GM23338 (cell line): ENCODE measurements at regions not wholly inside any gene's neighbourhood (a gene's known extent, or its start where the extent isn't known, plus 50 kb on each side); places are given as distances from the start of the nearest gene placed in this dataset.

Experiments
- CREB1 ChIP-seq: fragments of 250-450 bp; sonication (Bioruptor Pico); IDR thresholded peaks from 2 replicates; pipeline ENCODE4 v1.5.0; 2020; ENCODE audit warnings: low read depth, mild to moderate bottlenecking, moderate library complexity
- EZH2phosphoT487 ChIP-seq: fragments of 200-600 bp; sonication (generic); IDR thresholded peaks from one replicate; pipeline ENCODE4 v1.8.1; 2018; ENCODE audit warnings: antibody characterized with exemption; ENCODE audit not compliant: unreplicated experiment
- TF ChIP-seq, protein P1 (sequence below): IDR thresholded peaks from one replicate; pipeline ENCODE4 v1.6.1; 2018; ENCODE audit warnings: antibody characterized with exemption; ENCODE audit not compliant: unreplicated experiment
- TF ChIP-seq, protein P2 (sequence below), 2 experiments: fragments of 200-600 bp in 1 of 2; sonication (generic) in 1 of 2; conservative IDR thresholded peaks; 2 replicates each; pipeline versions ENCODE4 v1.5.1 to v1.6.1; 2016 to 2017; ENCODE audit warnings: antibody characterized with exemption in 2 of 2, low read depth in 2 of 2, mild to moderate bottlenecking in 2 of 2, moderate library complexity in 1 of 2

DNA sequence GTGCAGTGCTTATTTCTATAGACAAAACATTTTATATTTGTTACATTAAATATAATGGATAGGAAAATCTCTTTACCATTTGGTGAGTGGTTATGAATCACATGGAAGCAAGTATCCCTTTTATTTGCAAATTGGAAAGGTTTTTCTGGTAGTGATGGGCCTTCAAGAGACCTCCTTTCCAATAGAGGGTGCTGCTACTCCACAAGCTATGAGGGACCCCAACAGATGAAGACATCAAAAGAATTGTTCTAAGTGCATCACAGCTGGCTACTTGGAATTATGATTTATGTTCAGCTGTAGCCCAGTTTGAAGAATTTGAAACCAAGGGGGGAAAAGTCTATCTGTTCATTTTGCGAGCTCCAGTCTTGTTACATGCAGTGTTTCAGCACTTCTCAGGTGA lies 493.7 kb upstream of the SGCD start:
- TF ChIP-seq, protein P1, sequence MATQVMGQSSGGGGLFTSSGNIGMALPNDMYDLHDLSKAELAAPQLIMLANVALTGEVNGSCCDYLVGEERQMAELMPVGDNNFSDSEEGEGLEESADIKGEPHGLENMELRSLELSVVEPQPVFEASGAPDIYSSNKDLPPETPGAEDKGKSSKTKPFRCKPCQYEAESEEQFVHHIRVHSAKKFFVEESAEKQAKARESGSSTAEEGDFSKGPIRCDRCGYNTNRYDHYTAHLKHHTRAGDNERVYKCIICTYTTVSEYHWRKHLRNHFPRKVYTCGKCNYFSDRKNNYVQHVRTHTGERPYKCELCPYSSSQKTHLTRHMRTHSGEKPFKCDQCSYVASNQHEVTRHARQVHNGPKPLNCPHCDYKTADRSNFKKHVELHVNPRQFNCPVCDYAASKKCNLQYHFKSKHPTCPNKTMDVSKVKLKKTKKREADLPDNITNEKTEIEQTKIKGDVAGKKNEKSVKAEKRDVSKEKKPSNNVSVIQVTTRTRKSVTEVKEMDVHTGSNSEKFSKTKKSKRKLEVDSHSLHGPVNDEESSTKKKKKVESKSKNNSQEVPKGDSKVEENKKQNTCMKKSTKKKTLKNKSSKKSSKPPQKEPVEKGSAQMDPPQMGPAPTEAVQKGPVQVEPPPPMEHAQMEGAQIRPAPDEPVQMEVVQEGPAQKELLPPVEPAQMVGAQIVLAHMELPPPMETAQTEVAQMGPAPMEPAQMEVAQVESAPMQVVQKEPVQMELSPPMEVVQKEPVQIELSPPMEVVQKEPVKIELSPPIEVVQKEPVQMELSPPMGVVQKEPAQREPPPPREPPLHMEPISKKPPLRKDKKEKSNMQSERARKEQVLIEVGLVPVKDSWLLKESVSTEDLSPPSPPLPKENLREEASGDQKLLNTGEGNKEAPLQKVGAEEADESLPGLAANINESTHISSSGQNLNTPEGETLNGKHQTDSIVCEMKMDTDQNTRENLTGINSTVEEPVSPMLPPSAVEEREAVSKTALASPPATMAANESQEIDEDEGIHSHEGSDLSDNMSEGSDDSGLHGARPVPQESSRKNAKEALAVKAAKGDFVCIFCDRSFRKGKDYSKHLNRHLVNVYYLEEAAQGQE, result no peak
- TF ChIP-seq, protein P2, sequence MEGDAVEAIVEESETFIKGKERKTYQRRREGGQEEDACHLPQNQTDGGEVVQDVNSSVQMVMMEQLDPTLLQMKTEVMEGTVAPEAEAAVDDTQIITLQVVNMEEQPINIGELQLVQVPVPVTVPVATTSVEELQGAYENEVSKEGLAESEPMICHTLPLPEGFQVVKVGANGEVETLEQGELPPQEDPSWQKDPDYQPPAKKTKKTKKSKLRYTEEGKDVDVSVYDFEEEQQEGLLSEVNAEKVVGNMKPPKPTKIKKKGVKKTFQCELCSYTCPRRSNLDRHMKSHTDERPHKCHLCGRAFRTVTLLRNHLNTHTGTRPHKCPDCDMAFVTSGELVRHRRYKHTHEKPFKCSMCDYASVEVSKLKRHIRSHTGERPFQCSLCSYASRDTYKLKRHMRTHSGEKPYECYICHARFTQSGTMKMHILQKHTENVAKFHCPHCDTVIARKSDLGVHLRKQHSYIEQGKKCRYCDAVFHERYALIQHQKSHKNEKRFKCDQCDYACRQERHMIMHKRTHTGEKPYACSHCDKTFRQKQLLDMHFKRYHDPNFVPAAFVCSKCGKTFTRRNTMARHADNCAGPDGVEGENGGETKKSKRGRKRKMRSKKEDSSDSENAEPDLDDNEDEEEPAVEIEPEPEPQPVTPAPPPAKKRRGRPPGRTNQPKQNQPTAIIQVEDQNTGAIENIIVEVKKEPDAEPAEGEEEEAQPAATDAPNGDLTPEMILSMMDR (conservative IDR thresholded peaks at IDR 0.05; ENCODE audit: low read depth in 2 of 2), result peak; percentile 45 to 58
- TF ChIP-seq EZH2phosphoT487, result no peak
- no peak for TF ChIP-seq CREB1 (CRISPR knock-in tag)
